K562 (cell line): ENCODE measurements at regions not wholly inside any gene's neighbourhood (a gene's known extent, or its start where the extent isn't known, plus 50 kb on each side); places are given as distances from the start of the nearest gene placed in this dataset.

Experiments used
- E2F8 ChIP-seq: fragments of 450-650 bp; IDR thresholded peaks from 2 replicates; pipeline ENCODE4 v1.7.1; 2018; ENCODE audit warnings: mild to moderate bottlenecking, low read depth; ENCODE audit not compliant: partially characterized antibody
- HINFP ChIP-seq: fragments of 450-650 bp; conservative IDR thresholded peaks from 2 replicates; pipeline ENCODE4 v1.6.1; 2016; ENCODE audit warnings: missing genetic modification characterization, low read depth, mild to moderate bottlenecking, control low read depth, missing compliant biosample characterization
- POU5F1 ChIP-seq: fragments of 150-350 bp; IDR thresholded peaks from 2 replicates; pipeline ENCODE4 v1.6.1; 2014; ENCODE audit warnings: borderline replicate concordance, low read length, low read depth, mild to moderate bottlenecking; ENCODE audit not compliant: partially characterized antibody
- SMAD4 ChIP-seq: fragments of 250-450 bp; sonication (Bioruptor Pico); conservative IDR thresholded peaks from 2 replicates; pipeline ENCODE4 v1.8.0; 2021; ENCODE audit warnings: inconsistent platforms, mild to moderate bottlenecking, moderate library complexity
- STAT6 ChIP-seq: sonication (generic); formaldehyde crosslinking; IDR thresholded peaks from 2 replicates; pipeline ENCODE4 v1.8.1; 2023; ENCODE audit warnings: mild to moderate bottlenecking, missing genetic modification reagents
- ZBTB8A ChIP-seq: fragments of 450-650 bp; IDR thresholded peaks from 2 replicates; pipeline ENCODE4 v1.6.1; 2018; ENCODE audit warnings: mild to moderate bottlenecking, moderate library complexity; ENCODE audit not compliant: partially characterized antibody
- ZNF436 ChIP-seq: fragments of 250-450, 450-650 bp; sonication (Bioruptor Pico); formaldehyde crosslinking; IDR thresholded peaks from 2 replicates; pipeline ENCODE4 v1.7.0; 2020; ENCODE audit warnings: mild to moderate bottlenecking
- TF ChIP-seq, protein P1 (sequence below), 3 experiments: IDR thresholded peaks in 2 of 3; conservative IDR thresholded peaks in 1 of 3; 2 replicates each; pipeline ENCODE4 v1.5.1; 2011 to 2012; ENCODE audit warnings: low read length in 3 of 3, mild to moderate bottlenecking in 3 of 3, control low read depth in 2 of 3, improper control_type of control experiment in 1 of 3, inconsistent platforms in 1 of 3, low read depth in 1 of 3, mixed read lengths in 1 of 3, moderate library complexity in 1 of 3; ENCODE audit not compliant: insufficient read depth in 2 of 3

DNA sequence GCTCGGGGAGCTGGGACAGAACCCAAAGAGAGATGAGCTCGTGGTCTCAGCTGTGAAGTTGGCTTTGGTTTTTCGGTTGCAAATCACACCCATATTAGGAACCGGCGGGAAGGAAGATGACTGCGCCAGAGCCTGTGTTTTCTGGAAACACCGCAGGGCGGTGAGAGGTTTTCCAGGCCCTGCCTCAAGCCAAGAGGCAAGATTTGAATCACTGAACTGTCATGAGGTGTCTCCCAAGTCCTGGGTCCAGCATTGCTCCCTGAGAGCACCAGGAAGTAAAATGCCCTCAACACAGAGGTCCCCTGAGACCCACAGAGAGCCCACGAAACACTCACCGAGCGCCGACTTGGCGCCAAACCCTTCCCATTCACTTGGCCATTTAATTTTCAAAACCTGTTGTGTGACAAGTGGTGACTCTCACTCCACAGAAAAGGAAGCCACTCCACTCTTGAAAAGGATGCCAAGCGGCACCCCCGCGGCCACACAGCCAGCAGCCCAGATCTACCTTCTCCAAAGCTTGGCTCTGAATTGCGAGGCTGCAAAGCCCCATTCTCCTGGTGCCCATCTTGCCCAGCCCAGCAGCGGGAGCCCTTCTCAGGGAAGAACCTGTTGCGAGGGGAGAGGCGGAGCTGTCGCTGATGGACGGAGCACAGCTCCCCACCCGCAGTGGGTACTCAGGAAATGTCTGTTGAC is 99.0 kb upstream of the RUNX3 start:
- no peak for TF ChIP-seq ZNF436 (CRISPR knock-in tag)
- TF ChIP-seq, protein P1, sequence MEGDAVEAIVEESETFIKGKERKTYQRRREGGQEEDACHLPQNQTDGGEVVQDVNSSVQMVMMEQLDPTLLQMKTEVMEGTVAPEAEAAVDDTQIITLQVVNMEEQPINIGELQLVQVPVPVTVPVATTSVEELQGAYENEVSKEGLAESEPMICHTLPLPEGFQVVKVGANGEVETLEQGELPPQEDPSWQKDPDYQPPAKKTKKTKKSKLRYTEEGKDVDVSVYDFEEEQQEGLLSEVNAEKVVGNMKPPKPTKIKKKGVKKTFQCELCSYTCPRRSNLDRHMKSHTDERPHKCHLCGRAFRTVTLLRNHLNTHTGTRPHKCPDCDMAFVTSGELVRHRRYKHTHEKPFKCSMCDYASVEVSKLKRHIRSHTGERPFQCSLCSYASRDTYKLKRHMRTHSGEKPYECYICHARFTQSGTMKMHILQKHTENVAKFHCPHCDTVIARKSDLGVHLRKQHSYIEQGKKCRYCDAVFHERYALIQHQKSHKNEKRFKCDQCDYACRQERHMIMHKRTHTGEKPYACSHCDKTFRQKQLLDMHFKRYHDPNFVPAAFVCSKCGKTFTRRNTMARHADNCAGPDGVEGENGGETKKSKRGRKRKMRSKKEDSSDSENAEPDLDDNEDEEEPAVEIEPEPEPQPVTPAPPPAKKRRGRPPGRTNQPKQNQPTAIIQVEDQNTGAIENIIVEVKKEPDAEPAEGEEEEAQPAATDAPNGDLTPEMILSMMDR (IDR thresholded peaks at IDR 0.05 in 2 of 3, conservative IDR thresholded peaks at IDR 0.05 in 1 of 3; ENCODE audit: insufficient read depth in 2 of 3, low read depth in 1 of 3, low read length in 3 of 3), result no peak
- no peak for TF ChIP-seq ZBTB8A
- no peak for TF ChIP-seq SMAD4 (CRISPR knock-in tag)
- TF ChIP-seq HINFP, result no peak
- TF ChIP-seq STAT6, result no peak
- TF ChIP-seq POU5F1, result no peak
- no peak for TF ChIP-seq E2F8
